GM12878 (cell line): ENCODE measurements at regions not wholly inside any gene's neighbourhood (a gene's known extent, or its start where the extent isn't known, plus 50 kb on each side); places are given as distances from the start of the nearest gene placed in this dataset.

Experiments
- ATAC-seq: fragments of 200-7000 bp; cut with Tn5 transposase; 3 replicates; pipeline ENCODE4 v1.9.1; 2020; ENCODE audit warnings: mild to moderate bottlenecking, moderate library complexity
- BruUV-seq: library from RNA; stranded (reverse); fragments of 400-500 nt; replicated peaks from 2 replicates; lab custom pipeline; 2021; lab: Mats Ljungman, UMichigan
- CTCF ChIA-PET: fragments of 300-600 bp; sonication (Branson Sonifier 250); formaldehyde crosslinking; extraction: SDS; loops from one replicate; lab custom pipeline; 2021; ENCODE audit warnings: inconsistent platforms; lab: Yijun Ruan, JAX
- POLR2A ChIA-PET: fragments of 350-600 bp; formaldehyde crosslinking; extraction: SDS; loops from one replicate; lab custom pipeline; 2021; ENCODE audit warnings: inconsistent platforms; lab: Charles Lee
- RAD21 ChIA-PET: fragments of 300-600 bp; sonication (Branson Sonifier 250); formaldehyde crosslinking; loops from one replicate; lab custom pipeline; 2023; ENCODE audit warnings: antibody characterized with exemption; ENCODE audit not compliant: unreplicated experiment; lab: Charles Lee
- SMC1A ChIA-PET: fragments of 300-600 bp; sonication (Branson Sonifier 250); formaldehyde crosslinking; loops from one replicate; lab custom pipeline; 2023; ENCODE audit not compliant: unreplicated experiment, uncharacterized antibody; lab: Charles Lee
- DNase-seq: peaks from one replicate; pipeline ENCODE4 v3.0.0-alpha.2; 2011; ENCODE audit warnings: low read depth, low spot score
- FAIRE-seq: peaks from 3 replicates; lab custom pipeline; 2011; peaks lifted over from hg19 to GRCh38; lab: Jason Lieb, UNC
- H2AFZ ChIP-seq: 2 replicates; pipeline ENCODE4 v1.6.0; 2011; ENCODE audit warnings: low read depth, low read length, control low read depth; ENCODE audit not compliant: control insufficient read depth
- H3K27ac ChIP-seq: 2 replicates; pipeline ENCODE4 v1.5.1; 2011; ENCODE audit warnings: control low read depth; ENCODE audit not compliant: control insufficient read depth, insufficient read depth
- H3K27me3 ChIP-seq, 2 experiments: replicated peaks in 1 of 2; 2 replicates each; pipeline versions ENCODE4 v1.6.0 to v1.6.1; 2011; ENCODE audit warnings: low read length in 1 of 2; ENCODE audit not compliant: control insufficient read depth in 2 of 2, insufficient read depth in 2 of 2
- H3K36me3 ChIP-seq, 2 experiments: 2 replicates each; pipeline ENCODE4 v1.5.1; 2011; ENCODE audit warnings: low read length in 1 of 2; ENCODE audit not compliant: control insufficient read depth in 2 of 2, insufficient read depth in 2 of 2
- H3K4me1 ChIP-seq: 2 replicates; pipeline ENCODE4 v1.6.1; 2011; ENCODE audit warnings: mild to moderate bottlenecking, low read length, moderate library complexity, mixed read lengths; ENCODE audit not compliant: control insufficient read depth, insufficient read depth
- H3K4me2 ChIP-seq: 2 replicates; pipeline ENCODE4 v1.6.0; 2011; ENCODE audit warnings: control low read depth; ENCODE audit not compliant: control insufficient read depth, insufficient read depth
- H3K4me3 ChIP-seq: fragments of 200-600 bp; sonication (generic); 2 replicates; pipeline ENCODE4 v1.5.1; 2016
- H3K79me2 ChIP-seq: 2 replicates; pipeline ENCODE4 v1.6.0; 2011; ENCODE audit warnings: low read length; ENCODE audit not compliant: control insufficient read depth, insufficient read depth
- H3K9ac ChIP-seq: 2 replicates; pipeline ENCODE4 v1.8.0; 2011; ENCODE audit warnings: low read length, control low read depth, mixed read lengths; ENCODE audit not compliant: control insufficient read depth, insufficient read depth
- H3K9me3 ChIP-seq: replicated peaks from 3 replicates; pipeline ENCODE4 v1.5.1; 2011; ENCODE audit warnings: mild to moderate bottlenecking, low read length; ENCODE audit not compliant: control insufficient read depth, insufficient read depth
- H4K20me1 ChIP-seq: 2 replicates; pipeline ENCODE4 v1.6.0; 2011; ENCODE audit not compliant: control insufficient read depth, insufficient read depth
- BCL11A ChIP-seq: IDR thresholded peaks from 2 replicates; pipeline ENCODE4 v1.6.1; 2011; ENCODE audit warnings: low read depth, low read length
- BCLAF1 ChIP-seq: fragments of 450-650 bp; IDR thresholded peaks from 2 replicates; pipeline ENCODE4 v1.6.1; 2017; ENCODE audit warnings: antibody characterized with exemption, mild to moderate bottlenecking, moderate library complexity
- CUX1 ChIP-seq: IDR thresholded peaks from 2 replicates; pipeline ENCODE4 v1.6.1; 2012; ENCODE audit warnings: improper control_type of control experiment, low read depth, low read length; ENCODE audit not compliant: insufficient replicate concordance
- EGR1 ChIP-seq, 2 experiments: IDR thresholded peaks; 1 replicate in 1 of 2; 2 replicates in 1 of 2; pipeline ENCODE4 v1.6.1; 2011 to 2012; ENCODE audit warnings: low read depth in 2 of 2, low read length in 2 of 2, borderline replicate concordance in 1 of 2, mild to moderate bottlenecking in 1 of 2, moderate library complexity in 1 of 2
- GABPA ChIP-seq: IDR thresholded peaks from 2 replicates; pipeline ENCODE4 v1.6.1; 2014; ENCODE audit warnings: antibody characterized with exemption, low read depth, mild to moderate bottlenecking, inconsistent platforms
- KDM1A ChIP-seq: fragments of 200-600 bp; sonication (generic); IDR thresholded peaks from 2 replicates; pipeline ENCODE4 v1.6.1; 2016; ENCODE audit warnings: borderline replicate concordance
- WRNIP1 ChIP-seq: IDR thresholded peaks from 2 replicates; pipeline ENCODE4 v1.6.1; 2011; ENCODE audit warnings: low read depth, low read length, improper control_type of control experiment, borderline replicate concordance
- ZNF24 ChIP-seq: fragments of 450-650 bp; IDR thresholded peaks from 2 replicates; pipeline ENCODE4 v1.6.1; 2017; ENCODE audit warnings: antibody characterized with exemption, mild to moderate bottlenecking
- ZZZ3 ChIP-seq: IDR thresholded peaks from 2 replicates; pipeline ENCODE4 v1.6.1; 2011; ENCODE audit warnings: low read depth; ENCODE audit not compliant: control insufficient read depth, insufficient read length
- WGBS: methylation state at CpG from one replicate; pipeline ENCODE4 v1.1.6; 2016; ENCODE audit warnings: low lambda C conversion rate; ENCODE audit not compliant: insufficient replicate concordance, insufficient coverage; ENCODE audit errors: missing lambda C conversion rate; 5-methylcytosine and 5-hydroxymethylcytosine counted together
- in situ Hi-C: fragments of 300-500 bp; cut with MboI; formaldehyde crosslinking; loops from 9 replicates; pipeline ENCODE4 v1.14.3; 2018; ENCODE audit warnings: mixed read lengths
- intact Hi-C: fragments of 100-400 bp; cut with micrococcal nuclease; formaldehyde crosslinking; loops from one replicate; pipeline ENCODE4 v1.14.2; 2022; ENCODE audit not compliant: unreplicated experiment

GRCh38 chr14:71468701-71469100 lies 463.5 kb upstream of the RGS6 start:
- no peaks in the 10 kb centered on the region; the same call in 2 of the 3 replicates for H3K9me3 ChIP-seq
- RAD21 ChIA-PET = interaction anchor here (0.8 to 1.2 kb wide), 4 partner anchors 18 to 147 kb away, joined by 3 to 5 read pairs (median 4); no protein-coding TSS in a partner anchor
- no peaks in the 10 kb centered on the region for H4K20me1 ChIP-seq
- peaks cover 0 to 3% of the 10 kb centered on the region in 2 experiments; a peak in 2 of 4 replicates for H3K36me3 ChIP-seq
- FAIRE-seq = no peak
- no peak for TF ChIP-seq ZZZ3
- TF ChIP-seq KDM1A = no peak
- TF ChIP-seq CUX1 = no peak
- no peak for TF ChIP-seq EGR1 (IDR thresholded peaks at IDR 0.05; ENCODE audit: borderline replicate concordance in 1 of 2, low read depth in 2 of 2, low read length in 2 of 2)
- TF ChIP-seq BCL11A = no peak
- TF ChIP-seq WRNIP1 = no peak
- no peak for TF ChIP-seq ZNF24
- TF ChIP-seq BCLAF1 = no peak
- TF ChIP-seq GABPA = no peak
- TF ChIP-seq, all 136 proteins: peak for 0
- Histone ChIP-seq H3K27me3 (no peaks in the 10 kb centered on the region), H3K4me1 (peaks cover 19% of the 10 kb centered on the region), H3K79me2 (peaks cover 28% of the 10 kb centered on the region), H3K9ac (no peak overlapping the region), H2AFZ (no peak overlapping the region), H3K4me3 (no peak overlapping the region), H3K27ac (no peak overlapping the region), H3K4me2 (no peak overlapping the region)
- CTCF ChIA-PET = interaction anchor here (0.8 to 1.1 kb wide), 3 partner anchors 17 to 331 kb away, joined by 3 to 4 read pairs (median 3); no protein-coding TSS in a partner anchor
- ATAC-seq (no peak), DNase-seq (no peak)
- POLR2A ChIA-PET = interaction anchor here (0.6 to 3.0 kb wide), 7 partner anchors 13 to 68 kb away, joined by 3 to 10 read pairs (median 3); no protein-coding TSS in a partner anchor
- SMC1A ChIA-PET = interaction anchor here (0.7 to 2.0 kb wide), 12 partner anchors 10 to 147 kb away, joined by 3 to 8 read pairs (median 3); no protein-coding TSS in a partner anchor
- in situ Hi-C loops (no loop called here), intact Hi-C loops (no loop called here)
- no TSS peak for BruUV-seq
- WGBS = 95% methylated on average over 1 of the region's 1 CpG
